IMR-90 (cell line): ENCODE measurements at regions not wholly inside any gene's neighbourhood (a gene's known extent, or its start where the extent isn't known, plus 50 kb on each side); places are given as distances from the start of the nearest gene placed in this dataset.

Experiments
- ATAC-seq: fragments of 200-7000 bp; cut with Tn5 transposase; 2 replicates; pipeline ENCODE4 v1.9.1; 2020; ENCODE audit warnings: low read depth, mild to moderate bottlenecking, moderate library complexity
- BruUV-seq: library from RNA; stranded (reverse); fragments of 400-500 nt; replicated peaks from 2 replicates; lab custom pipeline; 2021; lab: Mats Ljungman, UMichigan
- CTCF ChIA-PET: fragments of 300-600 bp; formaldehyde crosslinking; extraction: SDS; loops from one replicate; lab custom pipeline; 2021; ENCODE audit warnings: antibody characterized with exemption; lab: Yijun Ruan, JAX
- POLR2A ChIA-PET: fragments of 300-600 bp; sonication (Branson Sonifier 250); formaldehyde crosslinking; loops from one replicate; lab custom pipeline; 2022; ENCODE audit warnings: antibody characterized with exemption; ENCODE audit not compliant: unreplicated experiment; lab: Charles Lee
- DNase-seq: peaks from one replicate; pipeline ENCODE4 v3.0.0; 2013
- H2AFZ ChIP-seq: replicated peaks from 2 replicates; pipeline ENCODE3; 2013; ENCODE audit warnings: low read length, mild to moderate bottlenecking; ENCODE audit not compliant: poor library complexity
- H2AK5ac ChIP-seq: 2 replicates; pipeline ENCODE4 v1.6.1; 2013; ENCODE audit warnings: low read depth, low read length, inconsistent platforms
- H2AK9ac ChIP-seq: replicated peaks from 2 replicates; pipeline ENCODE3; 2013; ENCODE audit warnings: mild to moderate bottlenecking, low read depth, low read length, moderate library complexity; ENCODE audit not compliant: poor library complexity
- H2BK120ac ChIP-seq: 2 replicates; pipeline ENCODE4 v1.6.1; 2013; ENCODE audit warnings: low read depth, low read length, inconsistent platforms
- H2BK15ac ChIP-seq: 3 replicates; pipeline ENCODE4 v1.6.1; 2013; ENCODE audit warnings: low read depth, low read length, inconsistent platforms
- H2BK20ac ChIP-seq: 2 replicates; pipeline ENCODE4 v1.6.1; 2013; ENCODE audit warnings: low read depth, mild to moderate bottlenecking, inconsistent platforms, low read length, moderate library complexity
- H2BK5ac ChIP-seq: 2 replicates; pipeline ENCODE4 v1.6.1; 2013; ENCODE audit warnings: mild to moderate bottlenecking, low read depth, low read length, inconsistent platforms; ENCODE audit not compliant: poor library complexity, severe bottlenecking
- H3K14ac ChIP-seq: replicated peaks from 2 replicates; pipeline ENCODE4 v1.6.1; 2013; ENCODE audit warnings: low read depth, low read length, inconsistent platforms
- H3K18ac ChIP-seq: 2 replicates; pipeline ENCODE4 v1.6.1; 2013; ENCODE audit warnings: low read depth, low read length, control low read depth
- H3K23ac ChIP-seq: 2 replicates; pipeline ENCODE4 v1.6.1; 2013; ENCODE audit warnings: low read depth, low read length, inconsistent platforms
- H3K27ac ChIP-seq: 2 replicates; pipeline ENCODE4 v1.5.1; 2013; ENCODE audit warnings: mild to moderate bottlenecking, control low read depth, low read length; ENCODE audit not compliant: insufficient read depth
- H3K27me3 ChIP-seq: 2 replicates; pipeline ENCODE4 v1.6.1; 2013; ENCODE audit warnings: low read length; ENCODE audit not compliant: control insufficient read depth, insufficient read depth
- H3K36me3 ChIP-seq: 2 replicates; pipeline ENCODE4 v1.6.1; 2013; ENCODE audit warnings: low read length, mixed read lengths; ENCODE audit not compliant: control insufficient read depth, insufficient read depth
- H3K4ac ChIP-seq: 2 replicates; pipeline ENCODE4 v1.6.1; 2013; ENCODE audit warnings: low read depth, low read length, inconsistent platforms
- H3K4me1 ChIP-seq: 2 replicates; pipeline ENCODE4 v1.6.1; 2013; ENCODE audit warnings: low read length, mixed read lengths; ENCODE audit not compliant: control insufficient read depth, insufficient read depth
- H3K4me2 ChIP-seq: 2 replicates; pipeline ENCODE4 v1.6.1; 2013; ENCODE audit warnings: low read depth, mild to moderate bottlenecking, control low read depth, low read length, moderate library complexity
- H3K4me3 ChIP-seq: 2 replicates; pipeline ENCODE4 v1.5.1; 2013; ENCODE audit warnings: low read depth, mild to moderate bottlenecking, control low read depth, low read length, moderate library complexity; ENCODE audit not compliant: insufficient read depth
- H3K56ac ChIP-seq: 2 replicates; pipeline ENCODE4 v1.6.1; 2013; ENCODE audit warnings: low read length, inconsistent platforms; ENCODE audit not compliant: insufficient read depth; ENCODE audit errors: extremely low read depth
- H3K79me1 ChIP-seq, 2 experiments: 2 replicates each; pipeline ENCODE4 v1.6.1; 2013; ENCODE audit warnings: low read length in 2 of 2, inconsistent platforms in 1 of 2, low read depth in 1 of 2
- H3K9ac ChIP-seq: 2 replicates; pipeline ENCODE4 v1.6.1; 2013; ENCODE audit warnings: low read depth, low read length, control low read depth
- H3K9me1 ChIP-seq: 2 replicates; pipeline ENCODE4 v1.6.1; 2013; ENCODE audit warnings: low read length, inconsistent platforms; ENCODE audit not compliant: insufficient read depth
- H3K9me3 ChIP-seq: 2 replicates; pipeline ENCODE4 v1.6.1; 2013; ENCODE audit warnings: low read length; ENCODE audit not compliant: control insufficient read depth, insufficient read depth
- H4K20me1 ChIP-seq: 2 replicates; pipeline ENCODE4 v1.6.1; 2013; ENCODE audit warnings: low read length, inconsistent platforms; ENCODE audit not compliant: insufficient read depth
- H4K5ac ChIP-seq: 2 replicates; pipeline ENCODE4 v1.6.1; 2013; ENCODE audit warnings: mild to moderate bottlenecking, low read depth, low read length, control low read depth
- H4K8ac ChIP-seq, 2 experiments: 2 replicates each; pipeline ENCODE4 v1.6.1; 2013; ENCODE audit warnings: low read depth in 2 of 2, low read length in 2 of 2, control low read depth in 1 of 2, inconsistent platforms in 1 of 2
- H4K91ac ChIP-seq: 2 replicates; pipeline ENCODE4 v1.6.1; 2013; ENCODE audit warnings: low read depth, low read length, inconsistent platforms; ENCODE audit not compliant: insufficient read depth
- BHLHE40 ChIP-seq: fragments of 150-350 bp; IDR thresholded peaks from 2 replicates; pipeline ENCODE4 v1.6.1; 2016; ENCODE audit warnings: mild to moderate bottlenecking, low read depth, low read length
- CEBPB ChIP-seq: IDR thresholded peaks from 2 replicates; pipeline ENCODE4 v1.6.1; 2012; ENCODE audit warnings: low read depth, low read length, improper control_type of control experiment
- CHD1 ChIP-seq: IDR thresholded peaks from 2 replicates; pipeline ENCODE4 v1.6.1; 2012; ENCODE audit warnings: low read depth, low read length, improper control_type of control experiment
- MXI1 ChIP-seq: IDR thresholded peaks from 2 replicates; pipeline ENCODE4 v1.6.1; 2012; ENCODE audit warnings: low read depth, mild to moderate bottlenecking, low read length, moderate library complexity, borderline replicate concordance
- POLR2A ChIP-seq: IDR thresholded peaks from 2 replicates; pipeline ENCODE4 v1.6.1; 2012; ENCODE audit warnings: mild to moderate bottlenecking, low read depth, low read length
- RFX5 ChIP-seq: IDR thresholded peaks from 2 replicates; pipeline ENCODE4 v1.8.0; 2012; ENCODE audit warnings: low read depth, mild to moderate bottlenecking, low read length, moderate library complexity
- WGBS, 2 experiments: methylation state at CpG; one replicate each; pipeline versions ENCODE4 v1.1.5 to v1.1.7; 2013; ENCODE audit warnings: missing lambda C conversion rate in 2 of 2; ENCODE audit not compliant: insufficient read length in 1 of 2; ENCODE audit errors: extremely low coverage in 2 of 2; 5-methylcytosine and 5-hydroxymethylcytosine counted together
- dilution Hi-C: fragments of 300-500 bp; cut with HindIII; formaldehyde crosslinking; loops from one replicate; pipeline ENCODE4 v1.14.3; 2018; ENCODE audit warnings: low sequenced_read_pairs; ENCODE audit not compliant: unreplicated experiment
- in situ Hi-C: fragments of 300-500 bp; cut with MboI; formaldehyde crosslinking; loops from 3 replicates; pipeline ENCODE4 v1.14.3; 2019; ENCODE audit warnings: low sequenced_read_pairs, inconsistent platforms, mixed read lengths
- intact Hi-C: fragments of 100-400 bp; cut with micrococcal nuclease; formaldehyde crosslinking; loops from 2 replicates; pipeline ENCODE4 v1.10.0; 2022
- TF ChIP-seq, protein P1 (sequence below): conservative IDR thresholded peaks from 2 replicates; pipeline ENCODE4 v1.5.1; 2012; ENCODE audit warnings: mild to moderate bottlenecking, low read depth, low read length, improper control_type of control experiment

DNA sequence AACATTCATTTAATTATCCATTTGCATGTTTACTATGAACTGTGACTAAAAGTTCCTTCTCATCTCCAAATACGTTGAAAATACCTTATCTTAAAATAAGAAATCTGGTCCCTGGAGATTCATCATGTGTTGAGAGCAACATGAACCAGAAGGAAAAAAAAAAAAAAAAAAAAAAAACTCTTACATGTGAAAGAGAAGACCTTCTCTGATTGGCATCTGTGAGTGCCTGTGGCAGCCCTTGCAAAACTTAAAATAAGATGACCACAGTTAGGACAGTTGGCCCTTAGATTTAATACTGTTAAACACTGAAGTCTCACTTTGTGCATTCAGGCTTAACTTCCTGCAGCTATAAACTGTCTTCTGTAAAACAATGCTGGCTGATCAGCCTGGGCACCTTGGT lies 1395.2 kb upstream of the ADGRL4 start:
- H2AK5ac ChIP-seq: no peak overlapping the region
- no peaks in the 10 kb centered on the region for H3K9me3 ChIP-seq
- in situ Hi-C loops: no loop called here
- intact Hi-C loops: no loop called here
- no peak overlapping the region for H2AK9ac ChIP-seq
- H3K36me3 ChIP-seq: no peaks in the 10 kb centered on the region
- H2BK15ac ChIP-seq: no peak overlapping the region
- H4K5ac ChIP-seq: no peak overlapping the region
- H3K14ac ChIP-seq: no peak overlapping the region
- H3K27ac ChIP-seq: no peak overlapping the region
- no peak overlapping the region for H3K4ac ChIP-seq
- H3K56ac ChIP-seq: no peak overlapping the region
- no peak overlapping the region for H3K4me2 ChIP-seq
- DNase-seq (no peak), ATAC-seq (no peak)
- TF ChIP-seq POLR2A (no peak), RFX5 (no peak), BHLHE40 (no peak), MXI1 (no peak), CEBPB (no peak), CHD1 (no peak)
- TF ChIP-seq, protein P1, sequence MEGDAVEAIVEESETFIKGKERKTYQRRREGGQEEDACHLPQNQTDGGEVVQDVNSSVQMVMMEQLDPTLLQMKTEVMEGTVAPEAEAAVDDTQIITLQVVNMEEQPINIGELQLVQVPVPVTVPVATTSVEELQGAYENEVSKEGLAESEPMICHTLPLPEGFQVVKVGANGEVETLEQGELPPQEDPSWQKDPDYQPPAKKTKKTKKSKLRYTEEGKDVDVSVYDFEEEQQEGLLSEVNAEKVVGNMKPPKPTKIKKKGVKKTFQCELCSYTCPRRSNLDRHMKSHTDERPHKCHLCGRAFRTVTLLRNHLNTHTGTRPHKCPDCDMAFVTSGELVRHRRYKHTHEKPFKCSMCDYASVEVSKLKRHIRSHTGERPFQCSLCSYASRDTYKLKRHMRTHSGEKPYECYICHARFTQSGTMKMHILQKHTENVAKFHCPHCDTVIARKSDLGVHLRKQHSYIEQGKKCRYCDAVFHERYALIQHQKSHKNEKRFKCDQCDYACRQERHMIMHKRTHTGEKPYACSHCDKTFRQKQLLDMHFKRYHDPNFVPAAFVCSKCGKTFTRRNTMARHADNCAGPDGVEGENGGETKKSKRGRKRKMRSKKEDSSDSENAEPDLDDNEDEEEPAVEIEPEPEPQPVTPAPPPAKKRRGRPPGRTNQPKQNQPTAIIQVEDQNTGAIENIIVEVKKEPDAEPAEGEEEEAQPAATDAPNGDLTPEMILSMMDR: no peak
- POLR2A ChIA-PET: no interaction called here
- no CpG with 5 or more reads among the region's 1 CpG for WGBS, 2 experiments
- no peak overlapping the region for H2AFZ ChIP-seq
- no peak overlapping the region for H4K8ac ChIP-seq
- H2BK5ac ChIP-seq: no peak overlapping the region
- H3K18ac ChIP-seq: no peak overlapping the region
- H3K9ac ChIP-seq: no peak overlapping the region
- CTCF ChIA-PET: no interaction called here
- H3K27me3 ChIP-seq: no peaks in the 10 kb centered on the region
- no peak overlapping the region for H3K4me3 ChIP-seq
- no peaks in the 10 kb centered on the region for H3K9me1 ChIP-seq
- no peak overlapping the region for H2BK20ac ChIP-seq
- no peaks in the 10 kb centered on the region for H4K20me1 ChIP-seq
- H4K91ac ChIP-seq: no peak overlapping the region
- BruUV-seq: no TSS peak
- dilution Hi-C loops: no loop called here
- no peak overlapping the region for H3K23ac ChIP-seq
- H3K79me1 ChIP-seq: no peaks in the 10 kb centered on the region
- no peaks in the 10 kb centered on the region for H3K4me1 ChIP-seq
- H2BK120ac ChIP-seq: no peak overlapping the region
